Activated gamma-delta T cell treated with Interleukin-2 at 50 U/mL for 16 hours (primary cell): ENCODE measurements at regions not wholly inside any gene's neighbourhood (a gene's known extent, or its start where the extent isn't known, plus 50 kb on each side); places are given as distances from the start of the nearest gene placed in this dataset.

Experiments
- DNase-seq: peaks from one replicate; pipeline ENCODE4 v3.0.0-alpha.2; 2020

DNA sequence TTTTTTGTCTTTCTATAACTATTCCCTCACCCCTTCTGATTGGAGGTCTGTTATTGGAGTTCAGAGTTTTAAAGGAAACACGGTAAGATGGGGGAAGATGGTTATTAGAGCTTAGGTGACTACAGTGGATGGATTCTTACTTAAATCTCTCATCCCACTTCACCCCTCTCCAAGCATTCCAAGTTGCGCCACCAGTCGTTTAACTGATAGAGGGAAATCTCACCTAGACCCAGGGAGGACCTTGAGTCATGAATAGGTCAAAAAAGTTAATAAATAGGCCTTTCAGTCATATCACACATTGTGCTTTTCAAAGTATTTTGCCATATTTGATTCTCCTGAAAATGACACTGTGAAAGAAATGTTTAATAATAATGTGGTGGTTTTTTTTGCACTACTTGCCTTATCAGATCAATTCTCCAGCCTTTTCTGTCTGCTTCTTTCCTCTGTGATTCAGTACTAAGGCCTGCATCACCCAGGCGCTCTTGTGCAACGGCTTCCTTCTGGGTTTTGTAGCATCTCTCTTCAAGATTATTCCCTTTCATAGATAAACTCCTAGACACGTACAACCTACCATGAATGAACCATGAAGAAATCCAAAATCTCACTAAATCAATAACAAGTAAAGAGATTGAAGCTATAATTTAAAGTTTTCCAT lies 100.4 kb upstream of the TGFBR2 start:
- no peak for DNase-seq

DNA sequence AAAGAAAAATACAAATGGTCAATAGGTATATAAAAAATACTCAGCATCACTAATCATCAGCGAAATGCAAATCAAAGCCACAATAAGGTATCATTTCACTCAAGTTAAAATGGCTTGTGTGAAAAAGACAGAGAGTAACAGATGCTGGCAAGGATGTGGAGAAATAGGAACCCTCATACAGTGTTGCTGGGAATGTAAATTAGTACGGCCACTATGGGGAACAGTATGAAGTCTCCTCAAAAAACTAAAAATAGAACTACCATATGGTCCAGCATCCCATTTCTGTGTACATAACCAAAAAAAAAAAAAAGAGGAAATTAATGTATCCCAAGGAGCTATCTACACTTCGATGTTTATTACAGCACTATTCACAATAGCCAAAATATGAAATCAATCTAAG lies 98.1 kb upstream of the TGFBR2 start:
- no peak for DNase-seq

DNA sequence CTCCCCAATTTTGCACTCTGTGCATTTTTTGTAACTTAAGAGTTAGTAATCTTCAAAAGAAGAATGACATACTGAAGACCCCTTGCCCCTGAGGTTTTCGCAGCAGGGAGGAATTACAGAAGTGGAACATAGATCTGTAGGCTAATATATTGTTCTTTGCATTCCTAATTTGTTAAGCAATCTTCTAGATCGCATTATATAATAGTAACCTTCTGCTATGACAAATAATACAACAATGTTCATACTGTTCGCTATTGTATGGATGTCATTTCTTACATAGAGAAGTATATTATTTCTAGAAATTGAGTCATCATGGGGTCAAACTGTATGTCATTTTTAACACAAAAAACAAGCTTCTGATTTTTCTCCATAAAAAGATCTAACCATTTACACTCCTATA lies 95.8 kb upstream of the TGFBR2 start:
- no peak for DNase-seq

DNA sequence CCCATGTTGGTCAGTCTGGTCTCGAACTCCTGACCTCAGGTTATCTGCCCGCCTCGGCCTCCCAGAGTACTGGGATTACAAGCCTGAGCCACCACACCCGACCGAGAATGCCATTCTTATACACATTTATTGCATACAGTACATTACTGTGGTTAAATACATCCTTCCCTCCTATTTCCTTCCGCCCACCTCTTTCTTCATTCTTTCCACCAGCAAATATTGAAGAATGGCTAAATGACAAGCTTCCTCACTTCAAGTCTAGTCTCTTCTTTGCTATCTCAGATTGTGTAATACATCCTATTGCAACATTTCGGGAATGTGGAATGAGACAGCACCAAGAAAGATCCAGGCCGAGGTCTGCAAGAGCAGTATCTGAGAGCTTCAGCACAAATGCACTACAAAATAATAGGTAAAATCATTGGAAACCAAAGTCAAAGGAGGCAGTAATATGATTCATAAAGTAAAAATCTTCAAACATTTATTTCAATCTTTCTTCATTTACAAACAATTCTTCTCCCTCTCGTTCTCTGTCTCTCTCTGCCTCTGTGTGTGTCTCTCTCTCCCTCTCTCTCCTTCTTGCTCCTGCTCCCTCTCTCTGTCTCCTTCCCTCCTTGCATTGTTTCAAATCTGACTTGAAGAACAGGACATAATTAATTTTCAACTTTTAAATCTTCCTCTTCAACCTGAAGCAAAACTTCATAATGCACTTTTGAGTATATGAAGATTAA lies 94.7 kb upstream of the TGFBR2 start:
- no peak for DNase-seq

DNA sequence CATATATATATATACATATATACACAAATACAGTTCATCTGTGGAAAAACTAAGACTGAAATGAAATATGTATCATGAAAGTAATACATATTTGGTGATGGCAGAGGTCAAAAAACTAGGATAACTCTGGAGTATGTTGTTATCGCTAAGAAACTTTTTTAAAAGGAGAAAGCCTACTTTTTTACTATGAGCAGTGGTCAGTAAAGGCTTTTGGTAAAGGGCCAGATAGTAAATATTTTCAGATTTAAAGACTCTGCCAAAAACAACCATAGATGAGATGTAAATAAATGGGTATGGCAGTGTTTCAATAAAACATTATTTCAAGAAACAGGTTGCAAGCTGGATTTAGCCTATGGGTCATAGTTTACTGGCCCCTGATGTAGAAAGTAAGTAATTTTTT lies 93.8 kb upstream of the TGFBR2 start:
- no peak for DNase-seq

GRCh38 chr3:30513374-30514152 lies 92.8 kb upstream of the TGFBR2 start:
- DNase-seq = no peak

- no peak for DNase-seq
Observed at GRCh38 chr3:30516238-30516637, 90.2 kb upstream of the TGFBR2 start.

DNA sequence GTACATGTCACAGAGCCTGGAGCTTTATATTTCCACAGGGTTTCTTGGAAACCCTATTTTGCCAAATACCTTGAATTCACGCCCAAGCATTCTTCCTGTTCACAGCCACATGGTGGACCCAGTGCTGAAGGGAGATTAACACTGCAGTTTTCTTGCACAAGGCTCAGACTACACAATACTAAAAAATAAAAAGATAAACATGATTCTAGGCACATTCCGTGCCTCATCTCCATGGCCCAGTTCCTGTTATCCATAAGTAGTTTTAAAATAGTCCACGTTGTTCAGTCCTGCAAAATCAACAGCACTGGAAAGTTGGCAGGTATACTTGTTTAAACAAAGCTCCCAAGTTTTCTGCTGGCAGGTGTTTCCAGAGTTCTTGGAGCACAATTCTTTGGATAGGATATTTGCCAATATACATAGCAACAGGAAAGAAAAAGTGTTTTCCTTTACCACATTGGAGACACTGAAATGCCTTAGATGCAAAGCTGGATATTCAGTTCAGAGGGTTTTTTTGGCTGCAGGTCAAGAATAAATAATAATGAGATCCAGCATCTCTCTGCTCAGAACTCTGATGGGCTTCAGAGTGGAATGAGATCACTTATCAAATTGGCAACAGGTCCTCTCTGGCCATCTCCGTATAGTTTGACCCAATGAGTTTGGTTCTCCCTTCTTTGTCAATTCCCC lies 88.1 kb upstream of the TGFBR2 start:
- DNase-seq = no peak

DNA sequence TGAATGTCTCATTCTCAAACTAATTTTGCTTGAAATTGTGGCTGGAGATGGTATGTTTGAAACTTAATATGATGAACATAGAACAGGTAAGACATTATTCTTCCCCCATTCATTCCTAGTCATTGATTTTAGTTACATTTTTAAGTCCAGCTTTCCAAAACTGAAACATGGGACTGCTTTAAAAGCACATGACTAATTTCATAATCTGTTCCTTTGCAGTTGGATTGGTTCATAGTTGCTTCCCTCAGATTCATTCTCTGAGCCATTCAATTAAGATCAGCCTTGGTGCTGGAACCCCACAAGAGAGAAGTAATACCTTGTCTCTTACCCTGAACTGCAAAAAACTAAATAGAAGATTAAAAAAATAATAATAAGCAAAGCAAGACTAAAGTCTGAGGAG lies 87.5 kb upstream of the TGFBR2 start:
- DNase-seq = no peak

- no peak for DNase-seq
Observed at GRCh38 chr3:30520699-30521098, 85.7 kb upstream of the TGFBR2 start.

GRCh38 chr3:30521156-30521715 lies 85.2 kb upstream of the TGFBR2 start:
- DNase-seq = no peak

- DNase-seq = no peak
Observed at GRCh38 chr3:30522476-30522875, 83.9 kb upstream of the TGFBR2 start.

- no peak for DNase-seq
Observed at GRCh38 chr3:30523366-30523765, 83.0 kb upstream of the TGFBR2 start.

DNA sequence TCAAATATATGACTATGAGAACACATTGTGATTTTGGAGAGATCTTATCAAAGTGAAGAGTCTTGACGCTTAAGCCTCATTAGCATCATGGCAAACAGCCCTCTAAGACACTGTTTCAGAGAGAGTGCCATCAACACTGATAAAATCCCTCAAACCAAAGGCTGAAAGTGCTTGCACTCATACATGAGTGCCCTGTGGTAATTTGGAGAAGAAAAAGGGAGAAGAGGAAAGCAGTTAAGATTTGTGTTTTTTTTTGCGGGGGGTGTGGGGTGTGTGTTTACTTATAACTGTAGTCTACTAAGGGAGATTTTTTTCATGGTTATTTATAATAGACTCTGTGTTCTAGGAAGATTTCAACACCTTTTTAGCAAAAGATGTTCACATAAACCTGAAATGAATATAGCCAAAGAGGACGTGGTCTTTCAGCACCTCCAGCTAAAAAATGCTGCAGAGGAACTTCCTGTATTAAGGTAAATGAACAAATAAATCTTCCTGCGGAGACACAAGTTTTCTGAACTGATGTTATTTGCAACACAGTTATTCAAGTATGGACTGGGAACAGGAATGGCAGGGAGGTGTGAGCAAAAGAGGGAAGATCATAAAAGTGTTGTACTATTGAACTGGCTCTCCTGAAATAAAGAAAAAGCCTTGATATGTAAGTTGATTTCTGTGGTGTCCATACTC lies 81.9 kb upstream of the TGFBR2 start:
- DNase-seq = no peak

DNA sequence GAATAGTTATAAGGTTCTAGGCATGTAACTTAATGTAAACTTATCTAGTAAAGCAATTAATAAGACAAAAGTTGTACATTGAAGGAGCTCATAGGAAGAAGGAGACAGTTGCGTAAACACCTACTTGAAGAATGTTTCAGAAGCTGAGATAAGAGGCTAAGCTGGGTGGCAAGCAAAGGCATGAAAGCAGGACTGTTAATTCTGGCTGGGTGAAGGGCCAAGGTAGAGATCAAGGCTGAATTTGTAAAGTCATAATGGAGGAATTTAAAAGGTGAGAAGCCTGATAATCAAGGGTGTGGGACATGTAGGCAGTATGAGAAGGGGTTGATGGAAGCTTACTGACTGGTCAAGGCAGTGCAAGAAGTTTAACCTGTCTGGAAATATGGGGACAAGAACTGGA lies 80.4 kb upstream of the TGFBR2 start:
- no peak for DNase-seq

- DNase-seq = no peak
Observed at GRCh38 chr3:30527186-30527585, 79.2 kb upstream of the TGFBR2 start.

- DNase-seq = no peak
Observed at GRCh38 chr3:30527720-30528119, 78.7 kb upstream of the TGFBR2 start.

DNA sequence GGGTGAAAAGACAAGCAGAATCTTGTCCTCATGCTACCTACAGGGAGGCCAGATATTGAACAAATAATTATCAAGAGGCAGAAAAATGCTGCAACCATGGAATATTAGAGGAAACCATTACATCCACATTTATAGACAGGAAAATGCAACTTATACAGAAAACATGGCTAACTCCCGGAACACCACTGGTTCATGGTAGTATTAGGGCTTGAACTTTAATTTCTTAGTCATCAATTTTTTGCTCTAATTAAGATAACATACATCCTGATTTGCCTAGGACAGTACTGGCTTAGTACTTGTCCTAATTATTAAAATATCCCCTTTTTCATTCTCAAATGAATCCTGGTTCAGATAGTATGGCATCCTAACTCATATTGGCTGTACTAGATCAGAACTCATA lies 76.3 kb upstream of the TGFBR2 start:
- DNase-seq = no peak

DNA sequence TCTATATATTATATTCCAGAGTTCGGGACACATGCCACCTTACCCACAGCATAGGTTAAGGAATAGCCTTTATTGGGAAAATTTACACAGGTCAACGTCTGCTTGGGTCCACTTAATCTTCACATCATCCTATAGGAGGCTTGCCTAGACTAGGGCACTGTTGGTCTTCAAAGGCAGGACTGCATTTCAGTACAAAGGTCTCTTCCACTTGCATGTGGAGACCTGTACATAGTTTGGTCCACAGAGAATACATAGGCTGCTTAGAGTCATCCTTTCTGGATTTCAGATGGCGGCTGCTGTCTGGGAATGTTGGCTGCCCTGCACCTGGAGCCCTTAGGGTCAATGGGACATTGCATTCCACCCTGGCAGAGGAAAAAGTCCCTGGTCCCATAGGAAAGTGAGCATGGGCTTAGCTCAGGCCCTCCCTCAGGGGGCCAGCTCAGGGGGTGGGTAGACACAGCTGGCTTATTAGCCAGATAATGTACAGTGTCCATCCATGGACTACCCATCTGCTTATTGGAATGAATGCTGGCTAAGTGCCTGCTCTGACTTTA lies 75.3 kb upstream of the TGFBR2 start:
- no peak for DNase-seq

GRCh38 chr3:30535525-30535924 lies 70.9 kb upstream of the TGFBR2 start:
- DNase-seq = no peak

DNA sequence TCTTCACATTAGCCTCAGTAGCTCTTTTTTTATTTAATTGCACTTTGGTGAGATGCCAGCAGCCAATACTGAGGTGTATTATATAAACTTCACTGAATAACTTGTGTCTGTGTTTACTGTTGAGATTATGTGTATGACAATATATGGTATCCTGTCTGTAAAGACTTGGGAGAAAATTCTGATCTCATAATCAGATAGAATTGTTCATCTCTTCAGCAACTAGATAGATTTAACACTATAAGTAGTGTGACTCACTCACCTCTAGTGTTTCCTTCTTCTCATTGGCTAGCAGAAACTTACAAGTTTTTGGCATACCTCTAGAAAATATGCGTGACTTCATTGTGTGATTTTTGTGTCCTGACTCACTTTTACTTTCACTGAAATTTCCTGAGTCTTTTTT lies 67.6 kb upstream of the TGFBR2 start:
- no peak for DNase-seq

- DNase-seq = no peak
Observed at GRCh38 chr3:30539206-30539605, 67.2 kb upstream of the TGFBR2 start.
